ENCODE measurements at regions not wholly inside any gene's neighbourhood (a gene's known extent, or its start where the extent isn't known, plus 50 kb on each side); places are given as distances from the start of the nearest gene placed in this dataset.

- no peak for FAIRE-seq
Observed at GRCh38 chr11:80365076-80365725, 924.4 kb upstream of the TENM4 start.

DNA sequence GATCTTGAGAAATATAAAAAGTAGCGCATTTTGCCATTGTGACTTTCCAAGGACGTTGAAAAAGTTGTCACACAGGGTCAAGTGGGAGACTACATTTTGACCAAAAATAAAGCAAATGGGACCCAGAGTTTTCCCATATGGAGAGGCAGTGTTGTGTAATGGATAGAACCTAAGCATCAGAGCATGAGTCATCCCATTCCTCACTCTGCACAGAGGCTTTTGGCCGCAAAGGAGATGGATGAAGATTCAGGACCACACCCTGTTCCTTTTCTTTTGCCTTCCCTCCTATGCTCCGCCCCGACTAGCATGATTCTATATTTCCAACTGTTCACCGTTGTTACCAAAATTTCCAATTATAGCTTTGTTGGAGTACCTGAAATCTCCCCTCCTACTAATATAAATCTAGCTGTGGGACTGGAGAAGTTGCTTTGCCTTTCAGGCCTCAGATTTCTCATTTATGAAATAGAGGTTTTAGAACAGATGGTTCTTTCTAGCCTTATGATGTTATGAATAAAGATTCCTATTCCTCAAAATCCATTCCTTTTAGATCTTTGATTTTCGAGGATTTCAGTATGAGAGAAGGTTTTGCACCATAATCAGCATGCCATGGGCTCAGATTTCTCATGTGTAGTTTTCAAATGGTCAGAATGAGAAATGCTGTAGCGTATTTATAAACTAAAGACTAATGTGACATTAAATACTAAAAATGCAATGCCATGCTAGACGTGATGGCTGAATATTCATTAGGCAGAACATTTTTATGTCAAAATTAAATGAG is 921.9 kb upstream of the TENM4 start:
- FAIRE-seq, result no peak

DNA sequence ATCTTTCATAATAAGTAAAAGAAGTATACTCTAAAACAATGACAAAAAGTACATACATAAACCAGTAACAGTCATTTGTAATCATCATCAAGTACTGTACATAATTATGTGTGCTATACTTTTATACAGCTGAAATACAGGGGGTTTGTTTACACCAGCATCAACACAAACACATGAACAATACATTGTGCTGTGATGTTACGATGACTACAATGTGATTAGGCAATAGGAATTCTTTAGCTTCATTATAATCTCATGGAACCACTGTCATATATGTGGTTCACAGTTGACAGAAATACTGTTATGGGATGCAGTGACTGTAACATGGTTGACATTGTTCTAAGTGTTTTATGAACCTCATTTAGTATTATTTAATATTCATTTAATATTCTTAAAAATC is 914.4 kb upstream of the TENM4 start:
- no peak for FAIRE-seq

GRCh38 chr11:80350541-80350940 is 909.7 kb upstream of the TENM4 start:
- no peak for FAIRE-seq

GRCh38 chr11:80349997-80350396 is 909.2 kb upstream of the TENM4 start:
- no peak for FAIRE-seq

GRCh38 chr11:80346353-80347059 is 905.7 kb upstream of the TENM4 start:
- FAIRE-seq, result no peak

DNA sequence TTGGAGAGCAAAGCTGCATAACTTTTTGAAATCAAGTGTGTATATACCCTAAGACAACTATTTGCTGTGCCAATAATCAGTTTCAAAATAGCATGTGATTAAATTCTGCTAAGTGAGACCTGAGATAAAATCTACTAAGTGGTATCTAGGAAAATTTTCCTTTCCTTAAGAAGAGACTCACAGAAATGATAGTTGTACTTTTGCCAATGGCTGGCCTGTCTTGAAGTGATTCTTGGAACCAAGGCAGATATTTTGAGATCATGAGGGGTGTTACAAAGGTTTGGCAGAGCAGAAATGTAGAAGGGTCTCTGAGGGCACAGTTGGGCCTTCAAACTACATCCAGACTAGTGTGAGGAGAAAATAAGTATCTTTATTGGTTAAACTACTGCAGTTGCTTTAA is 902.6 kb upstream of the TENM4 start:
- no peak for FAIRE-seq

DNA sequence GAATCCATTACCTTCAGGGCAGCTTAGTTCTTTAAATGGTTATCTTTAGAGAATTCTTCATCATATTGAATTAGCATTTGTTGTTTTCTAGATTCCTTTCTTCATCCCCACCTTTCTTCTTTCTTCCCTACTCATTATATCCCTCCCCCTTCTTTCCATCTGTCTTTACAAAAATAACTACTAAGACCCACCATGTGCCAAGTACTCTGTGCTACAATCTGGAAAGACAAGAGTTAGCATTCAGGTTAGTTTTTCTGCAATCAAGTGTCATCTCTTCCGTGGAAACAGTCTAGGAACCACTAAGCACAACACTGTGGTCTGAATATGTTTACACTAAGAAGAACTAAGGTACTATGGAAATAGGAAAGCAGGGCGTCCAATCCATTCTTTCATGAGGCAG is 897.4 kb upstream of the TENM4 start:
- FAIRE-seq, result no peak

DNA sequence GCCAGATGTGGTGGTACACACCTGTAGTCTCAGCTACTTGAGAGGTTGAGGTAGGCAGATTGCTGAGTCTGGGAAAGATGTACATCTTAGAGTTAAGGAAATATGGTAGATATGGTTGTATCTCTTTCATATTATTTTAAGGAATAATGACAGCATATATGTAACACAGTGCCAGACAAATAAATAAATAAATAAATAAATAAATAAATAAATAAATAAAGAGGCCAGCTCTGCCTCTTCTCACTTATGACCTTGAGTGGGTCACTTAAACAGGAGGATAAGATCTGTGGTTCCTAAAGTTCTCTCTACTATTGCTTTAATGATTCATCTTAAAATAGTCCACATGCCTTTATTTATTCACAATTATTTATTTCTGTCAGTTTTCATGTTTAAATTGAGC is 890.9 kb upstream of the TENM4 start:
- no peak for FAIRE-seq

DNA sequence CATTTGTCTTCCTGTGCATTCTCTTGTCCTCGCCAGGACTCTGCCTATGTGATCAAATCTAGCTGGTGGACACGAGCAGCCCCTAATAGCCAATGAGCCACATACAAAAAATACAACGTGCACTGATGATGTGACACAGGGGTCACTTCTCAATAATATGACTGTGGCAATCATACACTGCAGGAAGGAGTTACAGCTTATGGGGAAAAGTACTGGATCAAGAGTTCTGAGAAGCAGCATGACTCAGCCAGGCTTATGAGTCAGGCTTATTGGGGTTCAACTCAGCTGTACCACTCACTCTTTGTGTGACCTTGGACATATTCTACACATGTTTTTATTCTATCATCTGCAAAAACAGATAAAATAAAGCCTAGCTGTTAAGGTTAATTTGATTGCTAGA is 889.4 kb upstream of the TENM4 start:
- FAIRE-seq, result no peak

DNA sequence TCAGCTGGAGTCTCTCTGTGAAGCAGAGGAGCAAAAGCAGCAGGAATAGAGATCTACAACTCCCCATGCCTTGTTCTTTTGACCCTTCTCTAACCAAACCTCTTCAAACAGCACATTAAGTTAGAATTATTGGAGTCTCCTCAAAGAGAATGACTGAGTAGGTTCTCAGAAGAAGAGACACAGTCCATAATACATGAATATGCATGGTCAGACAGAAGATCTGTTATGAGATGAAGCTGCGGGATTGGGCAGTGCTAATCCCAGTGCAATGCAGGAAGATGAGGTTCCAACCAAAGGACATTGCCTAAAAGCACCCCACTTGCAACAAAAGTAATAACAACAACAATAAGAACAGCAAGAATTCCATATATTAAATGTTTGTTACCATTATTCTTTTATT is 887.9 kb upstream of the TENM4 start:
- FAIRE-seq, result no peak

GRCh38 chr11:80327956-80328614 is 887.3 kb upstream of the TENM4 start:
- no peak for FAIRE-seq

DNA sequence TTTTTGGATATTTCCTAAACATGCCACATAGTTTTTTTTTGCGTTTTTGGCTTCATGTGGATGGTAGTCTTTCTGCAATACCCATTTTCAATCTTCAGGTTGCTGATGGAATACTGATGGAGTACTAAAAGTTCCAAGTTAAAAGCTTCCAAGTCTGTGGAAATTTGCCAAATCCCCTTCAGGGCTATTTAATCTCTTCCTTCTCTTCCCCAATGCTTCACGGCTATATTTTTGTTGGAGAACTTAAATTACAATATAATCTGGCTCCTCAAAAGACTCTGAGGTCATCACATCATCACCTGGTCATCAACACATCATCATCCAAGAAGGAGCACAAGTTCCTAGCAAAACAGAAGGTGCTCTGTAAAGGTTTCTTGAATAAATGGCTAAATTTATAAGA is 881.0 kb upstream of the TENM4 start:
- no peak for FAIRE-seq

GRCh38 chr11:80320765-80321164 is 879.9 kb upstream of the TENM4 start:
- FAIRE-seq, result no peak

GRCh38 chr11:80320226-80320625 is 879.4 kb upstream of the TENM4 start:
- no peak for FAIRE-seq

DNA sequence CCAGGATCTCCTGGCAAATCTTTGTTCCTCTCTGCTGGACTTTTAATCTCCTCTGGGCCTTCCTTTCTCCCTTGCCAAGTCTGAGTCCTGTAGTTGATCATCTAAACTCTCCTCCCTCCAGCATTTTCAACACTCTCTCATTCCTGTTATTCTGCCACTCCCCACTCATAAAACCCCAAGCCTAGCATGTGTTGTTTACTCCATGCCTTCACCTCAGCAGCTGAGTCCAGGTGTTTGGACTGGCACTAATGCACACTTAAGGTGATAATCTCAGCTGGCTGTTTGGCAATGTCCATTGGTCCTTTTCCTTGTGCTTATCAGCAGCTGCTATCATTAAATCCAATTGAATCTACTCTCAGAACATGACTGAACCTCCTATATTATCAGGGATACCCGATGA is 876.8 kb upstream of the TENM4 start:
- no peak for FAIRE-seq

DNA sequence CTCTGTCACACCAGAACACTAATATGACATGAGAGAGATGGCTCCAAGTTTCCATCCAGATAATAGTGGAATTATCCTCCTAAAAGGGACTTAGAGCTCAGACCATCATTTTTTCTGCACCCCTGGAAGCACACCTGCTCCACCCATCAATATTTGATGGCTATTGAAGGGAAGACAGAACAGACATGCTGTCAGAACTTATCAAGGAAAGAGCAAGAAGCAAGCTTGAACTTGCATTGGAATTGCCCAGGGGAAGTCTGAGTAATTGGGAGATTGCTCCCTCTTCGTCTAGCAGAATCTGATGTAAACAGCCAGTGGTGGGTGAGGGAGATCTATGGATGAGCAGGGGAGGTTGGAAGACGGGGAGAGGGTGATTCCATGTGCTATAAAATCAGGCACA is 874.4 kb upstream of the TENM4 start:
- FAIRE-seq, result no peak

DNA sequence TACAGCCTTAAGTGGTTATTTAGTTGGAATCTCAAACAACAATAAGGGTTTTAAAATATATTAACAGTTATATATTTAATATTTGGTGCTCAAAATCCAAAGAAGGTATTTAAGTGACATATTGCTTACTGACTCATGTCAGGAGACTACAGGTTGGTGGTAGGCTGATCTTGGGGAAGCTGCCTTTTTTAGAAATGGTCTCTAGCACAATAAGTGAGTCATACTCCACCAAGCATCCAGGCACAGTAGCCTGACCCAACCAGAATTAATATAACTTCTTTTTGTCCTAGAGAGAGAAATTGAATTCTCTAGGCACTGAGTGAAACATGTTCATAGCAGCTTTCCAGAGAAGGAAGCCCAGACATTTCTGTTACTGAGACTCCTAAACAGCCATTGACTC is 868.5 kb upstream of the TENM4 start:
- no peak for FAIRE-seq

DNA sequence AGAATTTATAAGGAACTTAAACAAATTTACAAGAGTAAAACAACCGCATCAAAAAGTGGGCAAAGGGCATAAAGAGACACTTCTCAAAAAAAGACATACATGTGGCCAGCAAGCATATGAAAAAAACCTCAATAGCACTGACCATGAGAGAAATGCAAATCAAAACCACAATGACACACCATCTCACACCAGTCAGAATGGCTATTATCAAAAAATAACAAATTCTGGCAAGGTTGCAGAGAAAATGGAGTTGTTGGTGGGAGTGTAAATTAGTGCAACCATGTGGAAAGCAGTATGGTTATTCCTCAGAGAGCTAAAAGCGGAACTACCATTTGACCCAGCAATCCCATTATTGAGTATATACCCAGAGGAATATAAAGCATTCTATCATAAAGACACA is 866.8 kb upstream of the TENM4 start:
- no peak for FAIRE-seq

DNA sequence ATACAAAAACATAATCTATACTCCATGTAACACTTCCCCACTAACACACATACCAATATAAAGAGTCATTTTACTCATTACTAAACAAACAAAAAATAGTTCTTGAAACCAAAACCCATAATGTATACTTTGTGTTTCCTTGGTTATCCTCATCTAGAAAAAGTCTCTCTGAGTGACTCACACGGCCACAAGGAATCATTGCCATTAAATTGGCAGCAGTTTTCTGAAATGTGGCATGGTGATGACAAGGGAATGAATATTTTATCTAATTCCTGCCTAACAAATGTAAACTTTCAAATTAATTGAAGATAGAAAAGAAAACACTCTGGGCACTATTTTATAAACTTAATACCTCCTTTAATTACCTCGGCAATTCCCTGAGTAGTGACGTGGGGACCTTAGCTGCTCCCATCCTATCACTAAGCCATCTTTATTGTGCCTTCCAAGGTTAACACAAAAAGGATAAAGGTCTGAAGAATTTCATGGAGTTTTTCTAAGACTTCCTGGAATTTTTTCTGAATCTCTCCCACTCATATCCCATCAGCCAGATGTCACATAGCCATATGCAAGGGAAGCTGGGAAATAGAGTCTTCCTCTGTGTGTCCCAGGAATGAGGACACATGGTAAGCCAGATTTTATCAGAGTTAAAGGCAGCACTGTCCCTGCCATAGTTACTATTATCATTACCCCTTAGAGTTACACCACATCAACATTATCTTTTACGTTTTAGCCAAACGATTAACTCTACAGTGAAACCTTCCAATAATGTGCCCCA is 857.2 kb upstream of the TENM4 start:
- no peak for FAIRE-seq

GRCh38 chr11:80293293-80293692 is 852.5 kb upstream of the TENM4 start:
- no peak for FAIRE-seq

DNA sequence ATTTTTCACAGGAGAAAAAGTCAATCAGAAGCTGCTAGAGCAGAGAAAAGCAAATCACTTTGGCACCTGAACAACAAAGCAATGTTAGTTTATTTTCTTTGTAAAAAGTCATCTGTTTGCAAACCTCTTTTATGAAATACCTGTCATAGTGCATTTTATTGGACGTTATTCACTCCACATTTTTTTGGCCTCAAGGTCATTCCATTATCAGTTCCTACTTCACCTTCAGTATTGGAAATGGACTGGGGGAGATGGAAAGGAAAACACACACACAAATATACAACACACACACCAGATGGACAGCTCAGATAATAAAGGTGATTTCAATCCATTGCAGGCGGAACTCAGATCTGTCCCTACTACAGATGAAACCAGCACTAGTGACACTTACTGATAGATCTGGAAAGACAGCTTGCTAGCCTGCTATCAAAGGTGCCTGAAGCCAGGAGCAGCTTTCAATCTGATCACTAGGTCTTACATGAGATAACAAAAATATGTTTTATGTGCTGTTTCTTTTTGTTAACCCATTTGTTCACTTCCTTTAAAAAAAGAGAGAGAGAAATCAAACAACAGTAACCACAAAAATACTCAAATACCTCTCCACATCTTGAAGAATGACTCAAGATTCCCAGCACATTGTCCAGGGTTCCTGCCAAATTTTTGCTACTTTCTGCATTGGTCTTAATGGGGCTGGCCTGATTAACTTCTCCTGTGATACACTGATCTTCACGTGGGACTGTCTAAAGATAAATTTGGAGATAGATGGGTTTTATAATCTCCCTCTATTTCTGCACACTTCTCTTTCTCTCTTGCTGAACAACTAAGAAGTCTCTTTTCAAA is 844.3 kb upstream of the TENM4 start:
- FAIRE-seq, result no peak

All from TTC549 (cell line).